HG03060 (cell line): ENCODE measurements at regions not wholly inside any gene's neighbourhood (a gene's known extent, or its start where the extent isn't known, plus 50 kb on each side); places are given as distances from the start of the nearest gene placed in this dataset.
"Not testable (repeated sequence)": the region's sequence is repeated elsewhere in the genome, so short reads cannot be mapped to it uniquely, and the experiment has no call there.

Experiments
- ATAC-seq: cut with Tn5 transposase; IDR thresholded peaks from one replicate; pipeline ENCODE4 v1.9.1; 2021; ENCODE audit warnings: low read depth, moderate number of reproducible peaks; ENCODE audit not compliant: unreplicated experiment

DNA sequence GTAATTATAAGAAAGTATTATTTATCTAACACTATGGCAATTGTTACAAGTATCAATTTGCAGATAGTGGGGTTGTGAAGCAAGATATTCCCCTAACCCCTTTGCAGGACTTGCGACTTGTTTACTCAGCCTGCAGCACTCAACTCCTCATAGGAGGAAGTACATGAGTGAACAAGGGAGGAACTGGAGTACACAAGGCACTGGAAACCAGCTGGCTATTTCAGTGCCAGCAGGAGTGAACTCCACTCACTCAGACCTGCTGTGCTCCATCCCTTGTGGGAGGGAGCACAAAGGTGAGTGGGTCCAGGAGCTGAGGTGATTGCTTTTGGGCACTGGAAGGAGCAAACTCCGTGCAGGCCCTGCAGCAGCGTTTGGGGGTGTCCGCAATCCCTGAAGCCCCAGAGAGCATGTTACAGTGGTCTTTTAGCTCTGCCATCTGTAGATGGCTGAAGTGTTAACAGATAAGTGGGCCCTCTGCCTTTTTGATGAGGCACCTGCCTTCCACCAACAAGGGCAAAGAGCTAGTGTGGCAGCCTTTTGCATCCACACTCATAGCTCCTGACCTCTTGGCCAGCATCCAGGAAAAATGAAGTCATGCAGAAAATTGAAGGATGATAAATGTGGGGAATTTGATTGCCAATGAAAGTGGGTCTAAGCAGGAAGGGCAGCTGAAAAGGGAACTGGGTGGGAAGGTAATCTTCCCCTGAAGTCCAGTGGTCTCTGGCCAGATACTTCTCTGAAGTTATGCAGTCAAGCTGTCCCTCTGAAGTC, 802.2 kb upstream of the MIR17HG start:
- ATAC-seq: no peak

- ATAC-seq: no peak
Measured at GRCh38 chr13:90547272-90547790, 800.2 kb upstream of the MIR17HG start.

DNA sequence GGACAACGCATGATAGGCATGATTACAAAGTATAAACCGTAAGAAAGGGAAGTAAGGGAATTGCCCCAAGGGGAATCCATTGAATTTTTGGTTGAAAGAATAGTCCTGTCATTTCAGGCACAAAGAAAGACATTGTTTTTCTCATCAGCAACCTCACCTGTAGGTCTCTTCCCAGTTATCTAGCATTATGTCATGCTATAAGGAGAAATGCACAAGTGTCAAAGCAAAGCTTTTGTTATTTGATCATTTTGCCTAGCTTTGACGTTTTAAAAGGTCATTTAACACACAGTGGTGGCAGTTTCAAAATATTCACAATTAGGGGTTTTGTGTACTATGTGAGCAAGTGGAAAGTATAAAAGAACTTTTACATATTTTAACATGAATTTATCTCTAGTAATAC, 796.2 kb upstream of the MIR17HG start:
- ATAC-seq: no peak

- ATAC-seq: no peak
Measured at GRCh38 chr13:90552702-90553101, 794.8 kb upstream of the MIR17HG start.

GRCh38 chr13:90553159-90553558, 794.3 kb upstream of the MIR17HG start:
- no peak for ATAC-seq

DNA sequence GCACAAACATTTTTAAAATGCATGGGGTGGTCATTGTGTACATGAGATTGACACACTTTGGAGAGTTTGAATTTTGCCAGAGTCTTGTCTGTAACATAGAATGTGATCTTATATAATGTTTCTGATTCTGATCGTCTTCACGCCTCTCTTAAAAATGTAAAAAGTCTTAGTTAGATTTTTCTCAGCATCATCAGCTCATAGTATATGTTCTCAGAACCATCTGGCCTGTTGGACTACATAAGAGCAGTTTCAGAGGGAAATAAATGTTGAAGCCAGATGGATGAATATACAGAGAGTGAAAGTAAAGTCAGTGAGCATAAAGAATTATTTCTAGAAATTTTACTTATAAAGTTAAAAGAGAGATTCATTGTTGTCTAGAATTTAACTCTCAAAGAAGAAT, 789.9 kb upstream of the MIR17HG start:
- ATAC-seq: no peak

- ATAC-seq: no peak
Measured at GRCh38 chr13:90562443-90562842, 785.0 kb upstream of the MIR17HG start.

GRCh38 chr13:90564096-90564495, 783.4 kb upstream of the MIR17HG start:
- no peak for ATAC-seq

DNA sequence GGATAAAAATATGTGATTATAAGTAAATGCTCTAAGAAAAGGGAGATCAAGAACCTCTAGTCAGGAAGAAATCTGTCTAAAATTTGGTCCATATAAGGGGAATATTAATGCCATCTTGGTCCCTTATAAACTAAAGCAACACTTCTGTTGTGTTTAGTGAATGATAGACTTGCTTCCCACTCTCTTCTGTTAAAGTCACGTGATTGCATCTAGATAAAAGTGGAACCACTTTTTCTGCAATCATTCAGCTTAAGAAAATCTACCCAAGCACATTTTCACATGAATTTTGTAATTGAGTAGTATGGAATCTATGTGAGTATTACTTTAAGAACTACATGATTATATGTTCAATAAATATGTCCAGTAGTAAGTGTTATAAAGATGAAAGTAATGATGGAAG, 782.9 kb upstream of the MIR17HG start:
- ATAC-seq: no peak

DNA sequence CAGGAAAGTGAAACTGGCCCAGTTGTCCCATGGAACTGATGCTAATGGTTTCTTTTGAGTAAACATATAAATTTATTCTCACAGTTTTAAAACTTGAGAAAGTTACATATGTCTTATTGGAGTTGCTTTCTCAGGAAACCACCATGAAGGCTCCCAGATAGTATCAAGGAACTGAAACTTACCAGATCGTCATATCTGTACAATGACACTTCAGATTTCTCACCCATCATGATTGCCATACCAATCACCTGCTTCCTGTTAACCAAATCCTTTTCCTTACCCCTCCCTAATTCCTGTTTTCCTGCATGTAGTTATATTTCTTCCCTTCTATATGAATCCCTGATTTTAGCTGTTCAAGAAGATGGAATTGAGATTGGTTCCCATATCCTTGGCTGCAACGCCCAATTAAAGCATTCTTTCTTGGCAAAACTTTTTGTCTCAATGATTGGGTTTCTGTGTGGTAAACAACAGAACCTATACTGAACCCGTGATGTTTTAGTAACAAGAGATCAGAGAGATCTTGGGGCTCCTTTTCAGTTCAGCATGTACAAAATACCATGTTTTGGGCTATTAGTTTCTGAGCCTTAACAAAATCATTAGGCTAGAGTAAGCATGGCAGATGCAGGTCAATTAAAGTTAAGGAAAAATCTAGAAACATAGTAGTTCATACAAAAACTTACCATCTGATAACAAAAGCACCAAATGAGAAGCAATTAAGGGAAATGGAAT, 781.3 kb upstream of the MIR17HG start:
- ATAC-seq: no peak

DNA sequence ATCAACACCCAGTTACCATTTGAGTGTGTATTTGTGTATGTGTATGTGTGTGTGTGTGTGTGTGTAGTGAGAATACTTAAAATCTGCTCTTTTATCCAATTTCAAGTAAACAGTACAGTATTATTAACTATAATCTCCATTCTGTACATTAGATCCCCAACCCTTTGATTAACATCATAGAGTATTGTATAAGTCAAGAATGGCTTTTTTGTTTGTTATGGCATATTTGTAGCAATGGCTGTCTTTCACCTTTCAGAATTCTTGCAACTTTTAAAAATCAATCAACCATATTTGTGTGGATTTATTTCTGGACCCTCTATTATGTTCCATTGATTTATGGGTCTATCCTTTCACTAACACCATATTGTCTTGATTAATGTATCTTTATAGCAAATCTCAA, 779.3 kb upstream of the MIR17HG start:
- no peak for ATAC-seq

DNA sequence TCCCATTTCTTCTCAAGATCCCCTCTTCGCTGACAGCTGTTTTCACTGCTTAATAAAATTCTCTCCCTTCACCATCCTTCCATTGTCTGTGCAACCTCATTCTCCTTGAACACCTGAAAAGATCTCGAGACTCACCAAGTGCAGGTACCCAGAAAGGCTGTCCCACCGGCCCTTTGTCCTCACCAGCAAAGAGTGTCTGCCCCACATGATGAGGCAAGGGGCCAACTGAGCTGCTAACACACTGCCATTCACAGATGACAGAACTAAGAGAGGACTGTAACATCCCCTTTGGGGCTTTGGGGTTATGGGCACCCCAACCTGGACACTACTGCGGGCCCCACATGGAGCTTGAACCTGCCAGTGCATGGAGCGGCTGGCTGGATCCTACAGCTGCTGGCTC, 771.4 kb upstream of the MIR17HG start:
- ATAC-seq: no peak

DNA sequence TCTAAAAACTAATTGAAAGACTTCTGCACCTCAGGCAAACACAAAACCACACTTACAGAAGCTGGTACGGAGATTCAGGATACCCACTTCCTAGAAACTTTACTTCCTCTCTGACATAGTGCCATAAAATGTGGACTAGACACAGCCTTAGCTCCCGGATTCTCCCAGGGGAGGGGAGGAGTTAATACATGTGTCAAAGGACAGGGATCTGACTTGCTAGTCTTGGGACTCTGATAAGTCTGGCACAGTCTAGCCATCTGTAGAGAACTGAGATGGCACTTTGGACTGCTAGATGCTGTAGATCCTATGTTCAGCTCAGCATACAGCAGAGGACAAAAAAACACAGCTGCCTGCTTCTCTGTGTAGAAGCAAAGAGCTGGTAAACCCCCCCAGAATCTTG, 769.8 kb upstream of the MIR17HG start:
- ATAC-seq: no peak

- no peak for ATAC-seq
Measured at GRCh38 chr13:90585392-90585791, 762.1 kb upstream of the MIR17HG start.

DNA sequence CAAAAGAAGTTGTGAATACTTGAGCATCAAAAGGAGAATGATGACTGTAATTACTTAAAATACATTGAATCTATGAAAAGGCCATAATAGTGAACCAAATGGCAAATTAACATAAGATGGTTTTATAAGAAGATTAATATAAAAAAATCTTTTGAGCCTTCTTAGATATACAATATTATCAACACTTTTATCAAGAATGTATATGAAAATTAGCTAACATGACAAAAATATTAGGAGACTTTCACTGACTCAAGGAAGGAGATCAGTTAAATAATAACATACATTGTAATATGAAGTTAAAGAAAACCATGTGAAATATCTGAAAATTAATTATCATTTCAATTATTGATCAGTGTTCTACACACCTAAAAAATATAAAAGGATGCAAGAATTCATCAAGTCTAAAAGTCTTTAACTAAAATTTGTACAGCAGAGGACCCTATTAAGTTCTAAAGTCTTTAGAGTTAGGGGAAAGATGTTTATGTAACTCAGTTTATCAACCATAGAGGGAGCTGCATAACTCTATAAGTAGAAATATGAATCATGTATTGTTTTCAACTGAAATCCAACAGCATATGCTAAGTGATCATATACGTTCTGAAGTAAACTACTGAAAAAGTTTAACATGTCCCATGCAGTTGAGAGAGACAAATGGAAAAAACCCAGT, 756.1 kb upstream of the MIR17HG start:
- ATAC-seq: no peak

DNA sequence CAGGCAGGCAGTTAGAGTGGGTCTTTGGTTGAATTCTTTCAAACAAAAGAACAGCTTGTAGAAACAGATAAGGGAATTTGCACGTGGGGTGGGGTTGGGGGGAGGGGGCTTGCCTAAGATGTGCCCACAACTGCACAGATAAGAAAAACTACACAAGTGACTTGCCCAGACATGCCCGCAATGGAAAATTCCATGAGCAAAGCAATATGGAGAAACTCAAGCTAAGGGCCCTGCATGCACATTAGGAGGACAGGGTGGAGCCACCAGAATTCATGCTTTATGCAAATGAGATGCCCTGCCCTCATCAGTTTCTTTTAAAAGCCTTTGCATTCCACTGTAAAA, 755.6 kb upstream of the MIR17HG start:
- ATAC-seq: no peak

GRCh38 chr13:90592943-90593342, 754.5 kb upstream of the MIR17HG start:
- no peak for ATAC-seq

DNA sequence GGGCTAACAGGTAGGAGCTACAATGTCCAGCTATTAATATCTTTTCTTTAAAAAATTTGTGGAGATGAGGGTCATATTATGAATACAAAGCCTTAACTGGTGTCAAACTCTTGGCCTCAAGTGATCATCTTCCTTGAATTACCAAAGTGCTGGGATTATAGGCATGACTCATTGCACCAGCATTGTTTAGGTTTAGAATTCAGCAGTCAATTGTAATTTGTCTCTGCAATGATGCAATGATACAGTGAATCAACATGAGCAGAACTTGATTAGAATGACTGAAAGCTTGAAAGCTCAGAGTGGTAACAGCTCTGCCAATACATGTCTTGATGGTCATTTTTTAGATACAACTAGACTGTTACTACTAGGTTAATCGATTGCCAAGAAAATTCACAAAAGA, 752.8 kb upstream of the MIR17HG start:
- ATAC-seq: no peak

DNA sequence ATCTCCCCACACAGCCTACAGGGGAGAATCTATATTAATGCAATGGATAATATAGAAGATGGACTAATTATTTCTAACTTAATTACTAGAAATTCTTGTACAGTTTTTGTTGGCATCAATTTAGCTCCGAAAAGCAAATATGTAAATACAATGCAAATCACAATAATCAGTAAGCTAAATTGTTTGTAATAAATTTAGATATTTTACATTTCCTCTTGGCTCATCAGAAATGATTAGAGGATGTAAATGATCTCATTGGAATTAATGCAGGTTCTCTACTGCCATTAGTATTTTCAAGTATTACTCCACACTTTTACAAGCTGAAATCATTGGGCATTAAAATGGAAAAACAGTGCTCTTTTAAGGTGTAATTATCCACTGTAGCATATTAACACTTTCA, 741.8 kb upstream of the MIR17HG start:
- no peak for ATAC-seq

- ATAC-seq: not testable (repeated sequence)
Measured at GRCh38 chr13:90606921-90607320, 740.6 kb upstream of the MIR17HG start.

GRCh38 chr13:90612391-90612790, 735.1 kb upstream of the MIR17HG start:
- no peak for ATAC-seq
